ENCODE measurements at regions not wholly inside any gene's neighbourhood (a gene's known extent, or its start where the extent isn't known, plus 50 kb on each side); places are given as distances from the start of the nearest gene placed in this dataset.
"Not testable (repeated sequence)": the region's sequence is repeated elsewhere in the genome, so short reads cannot be mapped to it uniquely, and the experiment has no call there.

GRCh38 chr22:22380098-22381030, 128.2 kb downstream of the ZNF280B start:
- peak in 1 of 2 donors; percentile 31 for DNase-seq
- Histone ChIP-seq H3K4me1 (no peaks in the 10 kb centered on the region), H3K36me3 (no peaks in the 10 kb centered on the region), H3K27ac (no peak overlapping the region), H3K4me3 (no peak overlapping the region), H3K27me3 (no peaks in the 10 kb centered on the region), H3K9me3 (no peaks in the 10 kb centered on the region)
- WGBS, 2 donors, result 53 to 59% methylated on average over 2 to 6 of the region's 11 CpGs
- peak; percentile 12 to 57 for ATAC-seq (ENCODE audit: low FRiP score in 2 of 2)
- TF ChIP-seq POLR2A (IDR thresholded peaks at IDR 0.05), result no peak
- no peak for TF ChIP-seq CTCF (IDR thresholded peaks at IDR 0.05)
- no peak for TF ChIP-seq POLR2AphosphoS5 (IDR thresholded peaks at IDR 0.05)
- TF ChIP-seq EP300 (IDR thresholded peaks at IDR 0.05), result no peak

GRCh38 chr22:22381292-22381691, 127.2 kb downstream of the ZNF280B start:
- 59 to 77% methylated on average over 2 of the region's 2 CpGs for WGBS, 2 donors
- H3K4me1 ChIP-seq; H3K27ac ChIP-seq; H3K9me3 ChIP-seq; H3K4me3 ChIP-seq; DNase-seq; H3K36me3 ChIP-seq; ATAC-seq (ENCODE audit: low FRiP score in 2 of 2); H3K27me3 ChIP-seq: not testable (repeated sequence)
- peak in 3 of 4 donors; percentile 10 to 73 (median 61) for TF ChIP-seq EP300 (IDR thresholded peaks at IDR 0.05)

GRCh38 chr22:22384267-22384666, 124.3 kb downstream of the ZNF280B start:
- H3K9me3 ChIP-seq, result no peaks in the 10 kb centered on the region
- no peaks in the 10 kb centered on the region for H3K27me3 ChIP-seq
- H3K27ac ChIP-seq, result no peak overlapping the region
- H3K4me3 ChIP-seq, result no peak overlapping the region
- 50 to 52% methylated on average over 3 of the region's 3 CpGs for WGBS, 2 donors
- no peaks in the 10 kb centered on the region for H3K4me1 ChIP-seq
- ATAC-seq (ENCODE audit: low FRiP score in 2 of 2), result no peak
- DNase-seq, result no peak
- no peaks in the 10 kb centered on the region for H3K36me3 ChIP-seq
- TF ChIP-seq POLR2AphosphoS5 (IDR thresholded peaks at IDR 0.05), result no peak
- TF ChIP-seq POLR2A (IDR thresholded peaks at IDR 0.05), result no peak
- TF ChIP-seq EP300 (IDR thresholded peaks at IDR 0.05), result no peak
- no peak for TF ChIP-seq CTCF (IDR thresholded peaks at IDR 0.05)

- Histone ChIP-seq H3K27ac (no peak overlapping the region), H3K4me3 (no peak overlapping the region), H3K36me3 (no peaks in the 10 kb centered on the region), H3K9me3 (no peaks in the 10 kb centered on the region), H3K4me1 (no peaks in the 10 kb centered on the region), H3K27me3 (no peaks in the 10 kb centered on the region)
- no peak for DNase-seq
- ATAC-seq (ENCODE audit: low FRiP score in 2 of 2), result no peak
- 64 to 82% methylated on average over 2 of the region's 2 CpGs for WGBS, 2 donors
- TF ChIP-seq POLR2AphosphoS5 (IDR thresholded peaks at IDR 0.05), result no peak
- TF ChIP-seq POLR2A (IDR thresholded peaks at IDR 0.05), result no peak
Measured at GRCh38 chr22:22384668-22385244, 123.8 kb downstream of the ZNF280B start.

- ATAC-seq (ENCODE audit: low FRiP score in 2 of 2) (no peak), DNase-seq (no peak)
- no peak overlapping the region for H3K27ac ChIP-seq
- no peak overlapping the region for H3K4me3 ChIP-seq
- H3K9me3 ChIP-seq, result no peaks in the 10 kb centered on the region
- whole genome bisulfite sequencing, 2 donors, result 57 to 58% methylated on average over 7 to 10 of the region's 10 CpGs
- H3K27me3 ChIP-seq, result no peaks in the 10 kb centered on the region
- no peaks in the 10 kb centered on the region for H3K4me1 ChIP-seq
- H3K36me3 ChIP-seq, result no peaks in the 10 kb centered on the region
- TF ChIP-seq POLR2A (IDR thresholded peaks at IDR 0.05) (no peak), EP300 (IDR thresholded peaks at IDR 0.05) (no peak), CTCF (IDR thresholded peaks at IDR 0.05) (no peak), POLR2AphosphoS5 (IDR thresholded peaks at IDR 0.05) (no peak)
Measured at GRCh38 chr22:22386602-22387385, 121.7 kb downstream of the ZNF280B start.

Data from upper lobe of left lung (tissue), 6 donors.